Renal cortical epithelial cell (primary cell): ENCODE measurements at regions not wholly inside any gene's neighbourhood (a gene's known extent, or its start where the extent isn't known, plus 50 kb on each side); places are given as distances from the start of the nearest gene placed in this dataset.
"Not testable (repeated sequence)": the region's sequence is repeated elsewhere in the genome, so short reads cannot be mapped to it uniquely, and the experiment has no call there.

ENCODE experiments used
- DNase-seq: peaks from one replicate; pipeline ENCODE4 v3.0.0-alpha.2; 2011; ENCODE audit warnings: low read depth

- no peak for DNase-seq
These were observed 99.9 kb upstream of the SLC24A4 start for GRCh38 chr14:92223025-92223424.

GRCh38 chr14:92224358-92224954 is 98.5 kb upstream of the SLC24A4 start:
- no peak for DNase-seq

- DNase-seq, result peak; percentile 2
These were observed 97.2 kb upstream of the SLC24A4 start for GRCh38 chr14:92225731-92226130.

GRCh38 chr14:92226166-92226565 is 96.8 kb upstream of the SLC24A4 start:
- DNase-seq, result not testable (repeated sequence)

- no peak for DNase-seq
These were observed 86.6 kb upstream of the SLC24A4 start for GRCh38 chr14:92236243-92236900.

- DNase-seq, result no peak
These were observed 82.3 kb upstream of the SLC24A4 start for GRCh38 chr14:92240658-92241057.

GRCh38 chr14:92241966-92242595 is 80.9 kb upstream of the SLC24A4 start:
- DNase-seq, result no peak

GRCh38 chr14:92244805-92245204 is 78.2 kb upstream of the SLC24A4 start:
- no peak for DNase-seq

GRCh38 chr14:92247341-92247740 is 75.6 kb upstream of the SLC24A4 start:
- no peak for DNase-seq

GRCh38 chr14:92247947-92248346 is 75.0 kb upstream of the SLC24A4 start:
- DNase-seq, result no peak

GRCh38 chr14:92248696-92249095 is 74.3 kb upstream of the SLC24A4 start:
- no peak for DNase-seq

- not testable (repeated sequence) for DNase-seq
These were observed 72.6 kb upstream of the SLC24A4 start for GRCh38 chr14:92250366-92250765.

GRCh38 chr14:92252323-92252722 is 70.6 kb upstream of the SLC24A4 start:
- DNase-seq, result no peak

- no peak for DNase-seq
These were observed 69.5 kb upstream of the SLC24A4 start for GRCh38 chr14:92253381-92253894.

GRCh38 chr14:92254786-92255185 is 68.2 kb upstream of the SLC24A4 start:
- no peak for DNase-seq

GRCh38 chr14:92258934-92259333 is 64.0 kb upstream of the SLC24A4 start:
- DNase-seq, result no peak

- DNase-seq, result no peak
These were observed 63.2 kb upstream of the SLC24A4 start for GRCh38 chr14:92259613-92260357.

GRCh38 chr14:92263681-92264080 is 59.3 kb upstream of the SLC24A4 start:
- peak; percentile 1 for DNase-seq

- no peak for DNase-seq
These were observed 58.8 kb upstream of the SLC24A4 start for GRCh38 chr14:92264195-92264594.

- no peak for DNase-seq
These were observed 56.7 kb upstream of the SLC24A4 start for GRCh38 chr14:92266216-92266615.
